Globus pallidus (tissue), 1 donor: ENCODE measurements at regions not wholly inside any gene's neighbourhood (a gene's known extent, or its start where the extent isn't known, plus 50 kb on each side); places are given as distances from the start of the nearest gene placed in this dataset.
"Not testable (repeated sequence)": the region's sequence is repeated elsewhere in the genome, so short reads cannot be mapped to it uniquely, and the experiment has no call there.

Experiments
- DNase-seq: peaks from one replicate; pipeline ENCODE4 v3.0.0-alpha.2; 2015; ENCODE audit warnings: low spot score

- DNase-seq = no peak
These were observed 107.0 kb upstream of the TMEM132E start for GRCh38 chr17:34472363-34472762.

DNA sequence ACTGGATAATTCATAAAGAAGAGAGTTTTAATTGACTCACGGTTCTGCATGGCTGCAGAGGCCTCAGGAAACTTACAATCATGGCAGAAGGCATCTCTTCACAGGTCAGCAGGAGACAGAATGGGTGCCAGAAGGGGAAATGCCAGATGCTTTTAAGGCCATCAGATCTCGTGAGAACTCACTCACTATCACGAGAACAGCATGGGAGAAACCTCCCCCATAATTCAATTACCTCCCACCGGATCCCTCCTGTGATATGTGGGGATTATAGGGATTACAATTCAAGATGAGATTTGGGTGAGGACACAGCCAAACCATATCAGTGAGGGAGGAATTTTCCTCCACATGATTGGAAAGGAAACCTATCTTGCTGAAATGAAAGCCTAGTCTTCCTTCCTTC lies 108.1 kb upstream of the TMEM132E start:
- DNase-seq = not testable (repeated sequence)

DNA sequence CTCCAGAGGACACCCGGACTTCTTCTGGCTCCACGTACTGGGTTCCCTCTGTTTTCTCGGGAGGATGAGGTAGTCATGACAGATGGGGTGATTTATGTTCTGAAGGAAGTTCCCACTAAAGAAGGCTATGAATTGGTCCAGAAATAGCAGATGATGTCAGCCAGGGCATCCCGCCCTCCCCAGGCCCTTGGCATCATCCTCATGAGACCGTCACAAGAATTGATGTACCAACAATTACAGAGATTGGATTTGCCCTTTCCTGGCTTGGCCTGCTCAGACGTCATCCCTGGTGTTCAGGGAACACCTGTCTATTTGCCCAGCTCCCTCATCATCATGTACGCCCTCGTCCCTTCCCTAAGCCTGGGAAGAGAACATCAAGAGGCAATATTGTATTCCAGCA lies 102.8 kb upstream of the CCL1 start:
- DNase-seq = no peak

GRCh38 chr17:34464812-34465211 lies 101.8 kb upstream of the CCL1 start:
- DNase-seq = no peak

DNA sequence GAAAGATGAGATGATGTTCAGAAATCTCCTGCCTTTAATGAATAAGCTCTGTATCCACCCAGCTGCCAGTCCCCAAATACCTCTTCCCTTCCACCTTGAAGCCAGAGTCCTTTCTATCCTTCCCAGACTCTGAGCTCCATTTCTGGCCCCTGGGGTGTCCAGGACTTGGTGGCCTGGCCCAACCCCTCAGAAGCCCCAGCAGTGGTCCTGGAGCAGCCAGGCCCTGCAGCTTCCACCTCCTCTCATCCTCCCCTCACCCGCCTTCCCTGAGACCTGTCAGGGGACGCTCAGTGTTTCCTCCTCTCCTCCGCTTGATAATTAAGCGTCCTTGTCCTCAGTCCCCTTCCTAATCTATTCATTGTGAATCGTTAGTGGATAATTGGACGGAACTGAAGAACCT lies 95.2 kb upstream of the CCL1 start:
- DNase-seq = no peak

GRCh38 chr17:34456121-34456520 lies 93.1 kb upstream of the CCL1 start:
- DNase-seq = no peak

- DNase-seq = no peak
These were observed 89.7 kb upstream of the CCL1 start for GRCh38 chr17:34452769-34453168.

DNA sequence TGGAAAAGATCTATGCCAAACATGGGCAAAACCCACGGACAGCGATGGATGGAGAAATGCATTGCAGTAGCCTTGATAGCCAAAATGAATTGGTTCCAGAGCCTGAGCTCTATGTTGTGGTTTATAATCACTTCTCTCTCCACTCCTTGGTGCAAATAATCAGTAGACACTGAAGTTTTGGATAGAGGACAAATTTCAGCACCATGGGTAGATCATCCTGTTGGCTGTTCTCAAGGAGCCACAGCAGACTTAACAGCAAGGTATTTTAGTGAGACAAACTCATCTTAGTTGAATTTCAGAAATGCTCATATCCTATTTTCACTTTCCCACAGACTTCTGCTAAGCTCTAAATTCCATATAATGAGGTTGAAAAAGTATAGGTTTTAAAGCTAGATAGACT lies 88.3 kb upstream of the CCL1 start:
- no peak for DNase-seq

GRCh38 chr17:34447406-34447805 lies 84.4 kb upstream of the CCL1 start:
- no peak for DNase-seq

DNA sequence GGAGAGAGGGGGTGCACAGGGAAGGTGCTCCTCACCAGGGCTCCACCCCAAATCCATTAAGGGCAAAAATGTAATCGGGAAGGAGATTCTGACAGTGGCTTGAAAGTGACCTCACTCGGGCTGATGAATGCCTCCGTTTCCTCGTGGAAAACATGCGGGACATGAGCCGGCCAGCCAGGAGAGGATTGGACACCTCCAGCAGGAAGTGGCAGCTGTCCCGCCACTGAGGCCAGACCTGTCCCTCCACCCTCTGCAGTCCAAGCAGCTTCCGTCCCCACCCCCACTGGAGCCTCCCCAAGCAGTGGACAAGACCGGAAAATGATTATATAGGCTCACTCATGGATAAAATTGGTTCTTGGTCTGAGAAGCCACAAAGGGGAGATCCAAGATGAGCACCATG lies 82.1 kb upstream of the CCL1 start:
- no peak for DNase-seq

- no peak for DNase-seq
These were observed 80.8 kb upstream of the CCL1 start for GRCh38 chr17:34443619-34444469.

DNA sequence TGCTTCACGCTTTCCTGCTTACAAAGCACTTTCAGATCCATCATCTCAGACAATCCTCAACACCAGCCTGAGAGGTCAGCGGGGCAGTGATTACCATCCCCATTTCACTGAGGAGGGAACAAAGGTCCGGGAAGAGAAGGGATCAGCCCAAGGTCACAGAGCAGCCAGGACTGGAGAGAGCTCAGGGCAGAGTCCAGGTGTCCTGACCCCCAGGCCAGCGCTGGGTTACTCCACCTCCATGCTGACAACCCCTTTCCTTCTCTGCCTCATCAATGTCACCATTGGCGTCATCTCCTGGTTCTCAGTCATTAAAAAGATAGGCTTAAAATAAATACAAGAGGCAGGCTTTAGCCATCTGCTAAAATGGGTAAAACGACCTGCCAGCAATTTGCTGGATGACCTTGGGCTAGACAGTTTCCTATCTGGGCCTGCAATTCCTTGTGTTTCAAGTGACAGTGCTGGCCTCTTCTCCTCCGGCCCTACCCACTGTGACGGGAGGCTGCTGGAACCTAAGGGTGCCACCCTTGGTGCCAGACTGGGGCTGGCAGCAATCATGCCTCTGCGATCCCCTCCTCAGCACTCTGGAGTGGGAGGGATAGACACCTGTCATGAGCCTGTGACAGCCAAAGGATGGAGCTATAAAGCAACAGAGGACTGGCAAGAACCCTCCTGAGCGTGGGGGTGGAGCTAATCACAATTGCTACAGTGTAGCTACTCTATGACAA lies 79.5 kb upstream of the CCL1 start:
- DNase-seq = no peak

DNA sequence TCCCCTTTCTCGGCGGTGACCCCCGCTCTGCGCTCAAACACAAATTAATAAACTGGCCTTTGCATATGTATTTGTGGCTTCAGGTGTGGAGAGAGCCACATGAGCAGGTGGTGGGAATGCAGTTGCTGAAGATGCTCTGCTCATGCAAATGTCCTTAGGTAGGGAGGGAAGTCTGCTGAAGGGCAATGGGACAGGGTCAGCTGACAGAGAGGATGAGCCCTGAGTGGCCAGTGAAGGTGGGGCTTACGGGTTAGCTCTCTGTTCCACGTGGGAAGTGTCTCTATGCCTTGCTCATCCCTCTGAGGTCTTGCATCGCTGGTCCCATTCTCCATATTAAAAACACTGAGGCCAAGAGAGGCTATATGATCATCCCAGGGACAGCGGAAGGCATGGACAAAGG lies 74.2 kb upstream of the CCL1 start:
- no peak for DNase-seq

- no peak for DNase-seq
These were observed 73.6 kb upstream of the CCL1 start for GRCh38 chr17:34436607-34437006.

- DNase-seq = no peak
These were observed 72.3 kb upstream of the CCL1 start for GRCh38 chr17:34435182-34435928.

DNA sequence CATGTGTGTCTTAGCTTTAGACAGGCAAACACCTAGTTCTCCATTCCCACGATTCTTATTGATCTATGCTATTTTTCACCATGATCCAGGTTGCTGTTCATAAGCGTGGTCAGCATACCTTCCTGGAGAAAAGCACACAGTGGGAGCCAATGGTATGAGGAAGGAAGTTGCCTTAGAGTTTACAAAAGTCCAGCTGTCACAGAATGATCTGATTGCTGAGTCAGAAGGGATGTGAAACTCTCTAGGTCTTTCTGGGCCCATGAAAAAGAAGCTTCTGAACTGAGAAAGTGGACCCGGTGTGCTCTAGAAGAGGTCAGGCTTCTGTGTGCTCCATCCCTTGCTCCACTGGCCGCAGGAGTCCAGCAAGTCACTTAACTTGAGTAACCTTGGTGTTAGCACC lies 71.0 kb upstream of the CCL1 start:
- DNase-seq = peak; percentile 49

DNA sequence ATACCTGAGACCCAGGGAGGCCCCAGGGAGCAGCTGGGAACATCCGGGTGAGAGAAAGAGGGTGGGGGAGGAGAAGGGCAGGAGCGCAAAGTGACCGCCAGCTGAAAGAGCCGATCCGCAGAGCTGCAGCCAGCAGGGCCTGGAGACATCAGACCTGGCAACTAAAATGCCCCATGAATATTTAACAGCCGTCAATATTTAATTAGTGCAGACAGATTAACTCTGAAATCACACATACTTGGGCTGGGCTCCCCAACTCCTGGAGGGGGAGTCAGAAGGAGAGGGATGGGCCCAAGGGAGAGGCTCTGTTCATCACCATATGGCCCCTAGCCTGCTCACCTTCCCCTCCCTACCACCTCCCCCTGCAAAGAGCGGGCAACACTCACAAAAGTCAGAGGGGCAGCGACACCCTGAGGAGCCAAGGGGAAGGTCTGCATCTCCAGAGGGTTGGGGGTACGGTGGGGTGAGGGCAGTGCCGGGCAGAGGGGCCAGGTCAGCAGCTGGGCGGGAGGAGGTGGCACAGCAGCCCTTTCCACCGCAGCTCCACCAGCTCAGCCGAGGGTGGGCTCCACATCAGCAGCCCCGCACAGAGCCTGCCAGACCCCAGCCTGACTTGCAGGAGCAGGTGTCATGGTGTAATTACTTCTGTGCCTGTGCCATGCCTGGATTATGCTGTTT lies 61.9 kb upstream of the CCL1 start:
- DNase-seq = no peak

GRCh38 chr17:34423978-34424813 lies 61.2 kb upstream of the CCL1 start:
- DNase-seq = no peak

DNA sequence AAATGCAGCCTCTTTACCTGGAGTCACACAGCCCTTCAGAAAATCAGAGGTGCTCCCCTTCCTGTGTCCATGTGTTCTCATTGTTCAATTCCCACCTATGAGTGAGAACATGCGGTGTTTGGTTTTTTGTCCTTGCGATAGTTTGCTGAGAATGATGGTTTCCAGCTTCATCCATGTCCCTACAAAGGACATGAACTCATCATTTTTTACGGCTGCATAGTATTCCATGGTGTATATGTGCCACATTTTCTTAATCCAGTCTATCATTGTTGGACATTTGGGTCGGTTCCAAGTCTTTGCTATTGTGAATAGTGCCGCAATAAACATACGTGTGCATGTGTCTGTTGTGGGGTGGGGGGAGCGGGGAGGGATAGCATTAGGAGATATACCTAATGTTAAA lies 60.3 kb upstream of the CCL1 start:
- DNase-seq = not testable (repeated sequence)

DNA sequence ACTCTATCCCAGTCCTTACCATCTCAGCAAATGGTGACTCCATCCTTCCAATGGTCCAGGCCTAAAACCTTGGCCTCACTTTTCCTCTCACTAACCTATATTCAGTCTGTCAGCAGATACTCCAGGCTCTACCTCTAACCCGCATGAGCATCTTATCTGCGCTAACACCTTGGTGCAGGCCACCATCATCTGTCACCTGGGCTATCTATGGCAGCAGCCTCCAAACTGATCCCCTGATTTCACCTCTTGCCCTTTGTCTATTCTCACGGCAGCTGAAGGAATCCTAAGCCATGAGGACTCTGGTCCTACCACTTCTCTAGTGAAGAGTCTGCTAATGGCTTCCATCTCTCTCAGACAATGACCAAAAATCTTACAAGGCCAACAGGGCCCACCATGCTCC lies 57.9 kb upstream of the CCL1 start:
- DNase-seq = no peak

DNA sequence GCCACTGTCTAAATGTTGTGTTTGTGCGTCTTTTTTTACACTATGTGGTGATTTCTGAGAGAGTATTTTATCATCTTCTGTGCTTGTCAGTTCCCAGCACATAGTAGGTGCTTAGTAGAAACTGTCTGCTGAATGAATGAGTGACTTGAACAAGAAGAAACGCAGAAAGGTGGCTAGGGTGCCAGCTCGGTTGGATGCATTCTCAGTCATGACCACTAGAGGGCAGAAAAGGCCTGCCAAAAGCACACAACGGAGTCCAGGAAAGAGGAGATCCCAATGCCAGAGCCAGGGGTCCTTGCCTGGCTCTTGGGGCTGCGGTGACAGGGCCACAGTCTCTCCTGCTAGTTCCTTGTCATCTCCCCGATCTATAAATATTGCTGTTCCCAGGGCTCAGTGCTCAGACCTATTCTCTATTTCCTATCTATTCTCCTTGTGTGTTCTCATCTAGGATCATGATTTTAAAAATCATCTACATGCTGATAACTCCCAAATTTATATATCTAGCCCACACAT lies 57.3 kb upstream of the CCL1 start:
- peak; percentile 48 for DNase-seq
